ENCODE measurements at regions not wholly inside any gene's neighbourhood (a gene's known extent, or its start where the extent isn't known, plus 50 kb on each side); places are given as distances from the start of the nearest gene placed in this dataset.

DNA sequence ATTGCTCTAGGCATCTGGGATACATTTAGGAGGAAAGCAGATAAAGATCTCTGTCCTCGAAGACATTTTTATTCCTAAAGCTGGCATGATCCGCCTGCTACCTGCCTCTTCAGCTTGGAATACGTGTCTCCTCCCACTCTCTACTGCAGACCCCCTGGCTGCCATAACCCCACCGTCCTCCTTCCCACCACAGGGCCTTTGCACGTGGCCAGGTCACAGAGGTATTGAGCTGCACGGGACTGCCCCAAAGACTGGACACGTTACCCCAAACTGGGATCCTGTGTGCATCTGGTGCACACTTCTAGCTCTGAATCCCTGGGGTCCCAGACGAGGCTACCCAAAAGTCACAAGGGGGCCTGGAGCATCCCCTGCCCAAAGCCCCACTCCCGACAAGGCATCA is 351.2 kb upstream of the EEF2KMT start:
- TF ChIP-seq POLR2A (IDR thresholded peaks at IDR 0.05; ENCODE audit: low read depth, low read length), result no peak
- TF ChIP-seq POLR2AphosphoS5 (IDR thresholded peaks at IDR 0.05; ENCODE audit: low read depth, low read length), result no peak
- TF ChIP-seq TAF1 (IDR thresholded peaks at IDR 0.05; ENCODE audit: borderline replicate concordance, low read depth, low read length), result no peak

Data from GM12892 (cell line).